ENCODE measurements at regions not wholly inside any gene's neighbourhood (a gene's known extent, or its start where the extent isn't known, plus 50 kb on each side); places are given as distances from the start of the nearest gene placed in this dataset.

DNA sequence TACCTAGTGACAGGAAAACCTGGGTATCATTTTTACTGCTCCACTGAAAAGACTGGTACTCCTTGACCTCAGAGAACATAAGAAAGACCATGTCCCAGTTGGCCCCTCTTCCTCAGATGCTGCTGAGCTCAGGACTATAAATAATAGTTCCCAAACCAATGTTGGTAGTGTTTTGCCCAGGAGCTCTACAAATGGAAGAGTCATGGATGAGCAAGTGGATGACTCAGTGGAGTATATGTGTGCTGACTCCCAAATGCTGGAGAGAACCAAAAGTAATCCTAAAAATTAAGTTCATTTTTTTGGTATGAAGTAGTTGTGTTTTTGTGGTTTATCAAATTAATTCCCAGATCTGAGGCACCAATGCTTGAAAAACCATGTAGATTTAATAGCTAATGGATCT lies 482.0 kb downstream of the KCNA4 start:
- Histone ChIP-seq H3K27ac (ENCODE audit: insufficient read depth, low read depth, low read length) (no peak overlapping the region), H3K9me3 (replicated peaks; ENCODE audit: control insufficient read depth, insufficient read depth, low read length) (no peaks in the 10 kb centered on the region), H3K9me1 (replicated peaks; ENCODE audit: control insufficient read depth, extremely low read depth, insufficient read depth, low read length) (no peaks in the 10 kb centered on the region), H3K27me3 (ENCODE audit: control insufficient read depth in 2 of 2, insufficient read depth in 2 of 2, low read length in 2 of 2) (no peaks in the 10 kb centered on the region), H3K36me3 (ENCODE audit: control insufficient read depth in 2 of 2, extremely low read depth in 1 of 2, insufficient read depth in 2 of 2, low read length in 2 of 2) (no peaks in the 10 kb centered on the region), H4K20me1 (replicated peaks; ENCODE audit: control insufficient read depth, extremely low read depth, insufficient read depth, low read length) (no peaks in the 10 kb centered on the region), H3K4me3 (replicated peaks in 1 of 3; ENCODE audit: insufficient read depth in 1 of 3, low read depth in 1 of 3, low read length in 3 of 3) (no peak overlapping the region), H3K79me2 (ENCODE audit: control insufficient read depth, insufficient read depth, low read length) (no peaks in the 10 kb centered on the region), H3K9ac (replicated peaks; ENCODE audit: extremely low read depth, insufficient read depth, low read length) (no peak overlapping the region), H2AFZ (ENCODE audit: low read depth, low read length) (no peak overlapping the region), H3K4me1 (ENCODE audit: control insufficient read depth, extremely low read depth, insufficient read depth, low read length) (peaks cover under 1% of the 10 kb centered on the region), H3K4me2 (ENCODE audit: insufficient read depth, low read length) (no peak overlapping the region)
- CTCF ChIA-PET = no interaction called here
- POLR2A ChIA-PET = no interaction called here
- TF ChIP-seq EZH2 (IDR thresholded peaks at IDR 0.05; ENCODE audit: borderline replicate concordance, low read depth, low read length, severe bottlenecking) (no peak), GATA2 (IDR thresholded peaks at IDR 0.05; ENCODE audit: insufficient read depth, insufficient read length, low read depth, low read length) (no peak), JUN (IDR thresholded peaks at IDR 0.05; ENCODE audit: borderline replicate concordance, insufficient read depth, insufficient read length, low read depth) (no peak)
- TF ChIP-seq, protein P1, sequence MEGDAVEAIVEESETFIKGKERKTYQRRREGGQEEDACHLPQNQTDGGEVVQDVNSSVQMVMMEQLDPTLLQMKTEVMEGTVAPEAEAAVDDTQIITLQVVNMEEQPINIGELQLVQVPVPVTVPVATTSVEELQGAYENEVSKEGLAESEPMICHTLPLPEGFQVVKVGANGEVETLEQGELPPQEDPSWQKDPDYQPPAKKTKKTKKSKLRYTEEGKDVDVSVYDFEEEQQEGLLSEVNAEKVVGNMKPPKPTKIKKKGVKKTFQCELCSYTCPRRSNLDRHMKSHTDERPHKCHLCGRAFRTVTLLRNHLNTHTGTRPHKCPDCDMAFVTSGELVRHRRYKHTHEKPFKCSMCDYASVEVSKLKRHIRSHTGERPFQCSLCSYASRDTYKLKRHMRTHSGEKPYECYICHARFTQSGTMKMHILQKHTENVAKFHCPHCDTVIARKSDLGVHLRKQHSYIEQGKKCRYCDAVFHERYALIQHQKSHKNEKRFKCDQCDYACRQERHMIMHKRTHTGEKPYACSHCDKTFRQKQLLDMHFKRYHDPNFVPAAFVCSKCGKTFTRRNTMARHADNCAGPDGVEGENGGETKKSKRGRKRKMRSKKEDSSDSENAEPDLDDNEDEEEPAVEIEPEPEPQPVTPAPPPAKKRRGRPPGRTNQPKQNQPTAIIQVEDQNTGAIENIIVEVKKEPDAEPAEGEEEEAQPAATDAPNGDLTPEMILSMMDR (IDR thresholded peaks at IDR 0.05; ENCODE audit: extremely low read depth in 1 of 2, insufficient read depth in 1 of 2, low read depth in 1 of 2, low read length in 2 of 2) = no peak
- dilution Hi-C loops (cut with MboI; ENCODE audit: extremely low pct_ligation_motif_present, low sequenced_read_pairs) (no loop called here), intact Hi-C loops (cut with micrococcal nuclease) (no loop called here)
- no TSS peak for BruUV-seq (replicated peaks)
- FAIRE-seq (no peak), DNase-seq (ENCODE audit: low read depth, low spot score) (no peak)

DNA sequence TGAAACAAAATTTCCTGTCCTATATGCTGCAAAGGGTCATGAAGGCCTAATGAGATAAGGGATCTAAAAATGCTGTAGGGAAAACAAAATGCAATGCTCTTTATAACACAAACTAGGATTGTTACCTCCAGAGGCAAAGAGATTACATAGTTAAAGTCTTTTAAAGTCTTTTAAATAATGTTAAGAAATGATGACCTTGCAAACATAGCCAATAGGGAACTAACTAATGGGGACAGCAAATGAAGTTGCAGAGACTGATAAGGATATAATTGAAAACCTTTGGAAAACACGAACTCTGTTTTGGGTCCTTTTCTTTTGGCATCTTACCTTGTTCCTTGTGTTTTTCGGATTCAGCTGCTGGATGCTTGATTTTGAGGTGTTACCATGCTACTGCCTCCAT lies 485.9 kb downstream of the KCNA4 start:
- FAIRE-seq = no peak
- POLR2A ChIA-PET = no interaction called here
- CTCF ChIA-PET = no interaction called here

More for the DNA sequence above, 485.9 kb downstream of the KCNA4 start:
- BruUV-seq (replicated peaks) = no TSS peak
- dilution Hi-C loops (cut with MboI; ENCODE audit: extremely low pct_ligation_motif_present, low sequenced_read_pairs) = no loop called here
- Histone ChIP-seq H4K20me1 (replicated peaks; ENCODE audit: control insufficient read depth, extremely low read depth, insufficient read depth, low read length) (no peaks in the 10 kb centered on the region), H3K9ac (replicated peaks; ENCODE audit: extremely low read depth, insufficient read depth, low read length) (no peak overlapping the region), H3K4me1 (ENCODE audit: control insufficient read depth, extremely low read depth, insufficient read depth, low read length) (no peaks in the 10 kb centered on the region), H3K9me3 (replicated peaks; ENCODE audit: control insufficient read depth, insufficient read depth, low read length) (no peaks in the 10 kb centered on the region), H3K27me3 (ENCODE audit: control insufficient read depth in 2 of 2, insufficient read depth in 2 of 2, low read length in 2 of 2) (no peaks in the 10 kb centered on the region), H3K79me2 (ENCODE audit: control insufficient read depth, insufficient read depth, low read length) (no peaks in the 10 kb centered on the region), H3K27ac (ENCODE audit: insufficient read depth, low read depth, low read length) (no peak overlapping the region), H3K9me1 (replicated peaks; ENCODE audit: control insufficient read depth, extremely low read depth, insufficient read depth, low read length) (no peaks in the 10 kb centered on the region), H3K36me3 (ENCODE audit: control insufficient read depth in 2 of 2, extremely low read depth in 1 of 2, insufficient read depth in 2 of 2, low read length in 2 of 2) (no peaks in the 10 kb centered on the region), H2AFZ (ENCODE audit: low read depth, low read length) (no peak overlapping the region), H3K4me2 (ENCODE audit: insufficient read depth, low read length) (no peak overlapping the region), H3K4me3 (replicated peaks in 1 of 3; ENCODE audit: insufficient read depth in 1 of 3, low read depth in 1 of 3, low read length in 3 of 3) (no peak overlapping the region)
- no peak for TF ChIP-seq MYC (IDR thresholded peaks at IDR 0.05; ENCODE audit: low read depth, low read length)
- no peak for TF ChIP-seq POLR2AphosphoS5 (IDR thresholded peaks at IDR 0.05; ENCODE audit: insufficient read depth, low read depth, low read length)
- no peak for TF ChIP-seq GATA2 (IDR thresholded peaks at IDR 0.05; ENCODE audit: insufficient read depth, insufficient read length, low read depth, low read length)
- no peak for TF ChIP-seq JUN (IDR thresholded peaks at IDR 0.05; ENCODE audit: borderline replicate concordance, insufficient read depth, insufficient read length, low read depth)
- TF ChIP-seq, protein P1 (IDR thresholded peaks at IDR 0.05; ENCODE audit: extremely low read depth in 1 of 2, insufficient read depth in 1 of 2, low read depth in 1 of 2, low read length in 2 of 2) = no peak
- TF ChIP-seq POLR2A (IDR thresholded peaks at IDR 0.05; ENCODE audit: low read depth, low read length) = no peak
- TF ChIP-seq, protein P2, sequence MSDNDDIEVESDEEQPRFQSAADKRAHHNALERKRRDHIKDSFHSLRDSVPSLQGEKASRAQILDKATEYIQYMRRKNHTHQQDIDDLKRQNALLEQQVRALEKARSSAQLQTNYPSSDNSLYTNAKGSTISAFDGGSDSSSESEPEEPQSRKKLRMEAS (IDR thresholded peaks at IDR 0.05; ENCODE audit: insufficient read depth, insufficient read length) = no peak
- TF ChIP-seq EZH2 (IDR thresholded peaks at IDR 0.05; ENCODE audit: borderline replicate concordance, low read depth, low read length, severe bottlenecking) = no peak
- TF ChIP-seq FOS (IDR thresholded peaks at IDR 0.05; ENCODE audit: borderline replicate concordance, insufficient read depth, low read length) = no peak
- intact Hi-C loops (cut with micrococcal nuclease) = no loop called here
- no peak for DNase-seq (ENCODE audit: low read depth, low spot score)
